ENCODE measurements at regions not wholly inside any gene's neighbourhood (a gene's known extent, or its start where the extent isn't known, plus 50 kb on each side); places are given as distances from the start of the nearest gene placed in this dataset.

- ChIA-PET POLR2A (no interaction called here), CTCF (interaction anchor here (0.6 kb wide), 1 partner anchor 459 kb away, joined by 4 read pairs; no protein-coding TSS in a partner anchor), SMC1A (ENCODE audit: uncharacterized antibody, unreplicated experiment) (interaction anchor here (0.6 kb wide), 1 partner anchor 128 kb away, joined by 4 read pairs; no protein-coding TSS in a partner anchor), RAD21 (ENCODE audit: unreplicated experiment) (no interaction called here)
- in situ Hi-C loops (cut with MboI) = no loop called here
- Histone ChIP-seq H3K79me2 (ENCODE audit: control insufficient read depth, insufficient read depth, low read length) (no peaks in the 10 kb centered on the region), H3K4me3 (no peak overlapping the region), H3K27me3 (replicated peaks in 1 of 2; ENCODE audit: control insufficient read depth in 2 of 2, insufficient read depth in 2 of 2, low read length in 1 of 2) (no peaks in the 10 kb centered on the region), H3K4me1 (ENCODE audit: control insufficient read depth, insufficient read depth, low read length) (no peaks in the 10 kb centered on the region), H3K27ac (ENCODE audit: control insufficient read depth, insufficient read depth) (no peak overlapping the region), H3K9ac (ENCODE audit: control insufficient read depth, insufficient read depth, low read length) (no peak overlapping the region), H3K9me3 (replicated peaks; ENCODE audit: control insufficient read depth, insufficient read depth, low read length) (no peaks in the 10 kb centered on the region), H4K20me1 (ENCODE audit: control insufficient read depth, insufficient read depth) (no peaks in the 10 kb centered on the region), H3K4me2 (ENCODE audit: control insufficient read depth, insufficient read depth) (no peak overlapping the region), H2AFZ (ENCODE audit: control insufficient read depth, low read depth, low read length) (no peak overlapping the region), H3K36me3 (ENCODE audit: control insufficient read depth in 2 of 2, insufficient read depth in 2 of 2, low read length in 1 of 2) (no peaks in the 10 kb centered on the region)
- no peak for ATAC-seq
- no TSS peak for BruUV-seq (replicated peaks)
- DNase-seq (ENCODE audit: low read depth, low spot score) = no peak
- FAIRE-seq = no peak
- TF ChIP-seq MLLT1 (IDR thresholded peaks at IDR 0.05) (no peak), TAF1 (IDR thresholded peaks at IDR 0.05; ENCODE audit: borderline replicate concordance, low read depth, low read length) (no peak), NFIC (IDR thresholded peaks at IDR 0.05; ENCODE audit: low read depth, low read length) (no peak)
- intact Hi-C loops (cut with micrococcal nuclease; ENCODE audit: unreplicated experiment) = no loop called here
These were observed 430.7 kb upstream of the PTCHD4 start for GRCh38 chr6:48541649-48542048.

DNA sequence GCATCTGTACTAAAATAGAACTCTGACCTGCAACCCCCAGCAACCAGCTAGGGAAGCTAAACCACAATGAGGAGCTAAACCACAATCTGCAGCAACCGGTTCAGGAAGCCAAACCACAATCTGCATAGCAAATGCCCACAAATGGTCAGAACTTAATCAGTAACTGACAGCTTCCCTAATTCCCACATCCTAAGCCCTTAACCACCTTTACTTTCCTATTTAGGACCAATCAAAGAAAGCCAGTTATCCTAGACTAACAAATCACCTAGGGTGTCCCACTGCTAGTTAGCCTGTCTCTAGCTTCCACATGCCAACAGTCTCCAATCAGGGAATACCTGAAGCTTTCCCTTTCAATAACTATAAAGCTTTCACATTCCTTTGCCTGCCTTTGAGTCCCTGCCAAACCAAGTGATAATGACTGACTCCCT, 424.6 kb upstream of the PTCHD4 start:
- no peaks in the 10 kb centered on the region for H3K9me3 ChIP-seq (replicated peaks; ENCODE audit: control insufficient read depth, insufficient read depth, low read length)
- ChIA-PET CTCF (no interaction called here), SMC1A (ENCODE audit: uncharacterized antibody, unreplicated experiment) (interaction anchor here (1.0 kb wide), 2 partner anchors 10 to 99 kb away, joined by 3 read pairs; no protein-coding TSS in a partner anchor), RAD21 (ENCODE audit: unreplicated experiment) (no interaction called here), POLR2A (no interaction called here)
- H3K9ac ChIP-seq (ENCODE audit: control insufficient read depth, insufficient read depth, low read length) = no peak overlapping the region
- no peak overlapping the region for H2AFZ ChIP-seq (ENCODE audit: control insufficient read depth, low read depth, low read length)
- in situ Hi-C loops (cut with MboI) (no loop called here), intact Hi-C loops (cut with micrococcal nuclease; ENCODE audit: unreplicated experiment) (no loop called here)
- ATAC-seq (no peak), FAIRE-seq (no peak), DNase-seq (ENCODE audit: low read depth, low spot score) (no peak)
- H4K20me1 ChIP-seq (ENCODE audit: control insufficient read depth, insufficient read depth) = no peaks in the 10 kb centered on the region
- no peak overlapping the region for H3K4me3 ChIP-seq
- H3K36me3 ChIP-seq (ENCODE audit: control insufficient read depth in 2 of 2, insufficient read depth in 2 of 2, low read length in 1 of 2) = no peaks in the 10 kb centered on the region
- no peaks in the 10 kb centered on the region for H3K27me3 ChIP-seq (replicated peaks in 1 of 2; ENCODE audit: control insufficient read depth in 2 of 2, insufficient read depth in 2 of 2, low read length in 1 of 2)
- no TSS peak for BruUV-seq (replicated peaks)
- no peaks in the 10 kb centered on the region for H3K4me1 ChIP-seq (ENCODE audit: control insufficient read depth, insufficient read depth, low read length)
- no peak overlapping the region for H3K27ac ChIP-seq (ENCODE audit: control insufficient read depth, insufficient read depth)
- H3K4me2 ChIP-seq (ENCODE audit: control insufficient read depth, insufficient read depth) = no peak overlapping the region
- H3K79me2 ChIP-seq (ENCODE audit: control insufficient read depth, insufficient read depth, low read length) = no peaks in the 10 kb centered on the region
- 0% methylated on average over 1 of the region's 1 CpG for WGBS (ENCODE audit: insufficient coverage, insufficient replicate concordance, low lambda C conversion rate, missing lambda C conversion rate)
- TF ChIP-seq USF1 (IDR thresholded peaks at IDR 0.05; ENCODE audit: borderline replicate concordance, extremely low read length, insufficient read depth, low read depth, low read length) (no peak), STAT3 (IDR thresholded peaks at IDR 0.05; ENCODE audit: low read depth, low read length) (no peak), BCL3 (IDR thresholded peaks at IDR 0.05; ENCODE audit: borderline replicate concordance, insufficient read depth, low read depth, low read length, poor library complexity, severe bottlenecking) (no peak)
- TF ChIP-seq, protein P1, sequence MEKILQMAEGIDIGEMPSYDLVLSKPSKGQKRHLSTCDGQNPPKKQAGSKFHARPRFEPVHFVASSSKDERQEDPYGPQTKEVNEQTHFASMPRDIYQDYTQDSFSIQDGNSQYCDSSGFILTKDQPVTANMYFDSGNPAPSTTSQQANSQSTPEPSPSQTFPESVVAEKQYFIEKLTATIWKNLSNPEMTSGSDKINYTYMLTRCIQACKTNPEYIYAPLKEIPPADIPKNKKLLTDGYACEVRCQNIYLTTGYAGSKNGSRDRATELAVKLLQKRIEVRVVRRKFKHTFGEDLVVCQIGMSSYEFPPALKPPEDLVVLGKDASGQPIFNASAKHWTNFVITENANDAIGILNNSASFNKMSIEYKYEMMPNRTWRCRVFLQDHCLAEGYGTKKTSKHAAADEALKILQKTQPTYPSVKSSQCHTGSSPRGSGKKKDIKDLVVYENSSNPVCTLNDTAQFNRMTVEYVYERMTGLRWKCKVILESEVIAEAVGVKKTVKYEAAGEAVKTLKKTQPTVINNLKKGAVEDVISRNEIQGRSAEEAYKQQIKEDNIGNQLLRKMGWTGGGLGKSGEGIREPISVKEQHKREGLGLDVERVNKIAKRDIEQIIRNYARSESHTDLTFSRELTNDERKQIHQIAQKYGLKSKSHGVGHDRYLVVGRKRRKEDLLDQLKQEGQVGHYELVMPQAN (conservative IDR thresholded peaks at IDR 0.05) = no peak
- TF ChIP-seq, protein P2, sequence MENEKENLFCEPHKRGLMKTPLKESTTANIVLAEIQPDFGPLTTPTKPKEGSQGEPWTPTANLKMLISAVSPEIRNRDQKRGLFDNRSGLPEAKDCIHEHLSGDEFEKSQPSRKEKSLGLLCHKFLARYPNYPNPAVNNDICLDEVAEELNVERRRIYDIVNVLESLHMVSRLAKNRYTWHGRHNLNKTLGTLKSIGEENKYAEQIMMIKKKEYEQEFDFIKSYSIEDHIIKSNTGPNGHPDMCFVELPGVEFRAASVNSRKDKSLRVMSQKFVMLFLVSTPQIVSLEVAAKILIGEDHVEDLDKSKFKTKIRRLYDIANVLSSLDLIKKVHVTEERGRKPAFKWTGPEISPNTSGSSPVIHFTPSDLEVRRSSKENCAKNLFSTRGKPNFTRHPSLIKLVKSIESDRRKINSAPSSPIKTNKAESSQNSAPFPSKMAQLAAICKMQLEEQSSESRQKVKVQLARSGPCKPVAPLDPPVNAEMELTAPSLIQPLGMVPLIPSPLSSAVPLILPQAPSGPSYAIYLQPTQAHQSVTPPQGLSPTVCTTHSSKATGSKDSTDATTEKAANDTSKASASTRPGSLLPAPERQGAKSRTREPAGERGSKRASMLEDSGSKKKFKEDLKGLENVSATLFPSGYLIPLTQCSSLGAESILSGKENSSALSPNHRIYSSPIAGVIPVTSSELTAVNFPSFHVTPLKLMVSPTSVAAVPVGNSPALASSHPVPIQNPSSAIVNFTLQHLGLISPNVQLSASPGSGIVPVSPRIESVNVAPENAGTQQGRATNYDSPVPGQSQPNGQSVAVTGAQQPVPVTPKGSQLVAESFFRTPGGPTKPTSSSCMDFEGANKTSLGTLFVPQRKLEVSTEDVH (IDR thresholded peaks at IDR 0.05; ENCODE audit: low read depth, partially characterized antibody) = no peak

Data from GM12878 (cell line).